Fibroblast of lung (primary cell): ENCODE measurements at regions not wholly inside any gene's neighbourhood (a gene's known extent, or its start where the extent isn't known, plus 50 kb on each side); places are given as distances from the start of the nearest gene placed in this dataset.
A peak's percentile ranks its signal among the peaks of the same experiment; 100 is the strongest.

Source experiments
- DNase-seq, 2 donors: peaks; one replicate each; pipeline versions ENCODE4 v3.0.0 to v3.0.0-alpha.2; 2010; ENCODE audit warnings: low read depth in 2 of 2
- H2AFZ ChIP-seq: 2 replicates; pipeline ENCODE4 v1.5.1; 2012; ENCODE audit warnings: low read length, control low read depth, inconsistent platforms
- H3K27ac ChIP-seq: 2 replicates; pipeline ENCODE4 v1.5.1; 2011; ENCODE audit warnings: low read length, control low read depth; ENCODE audit not compliant: insufficient read depth
- H3K27me3 ChIP-seq: 2 replicates; pipeline ENCODE4 v1.5.1; 2011; ENCODE audit warnings: mild to moderate bottlenecking, low read length; ENCODE audit not compliant: control insufficient read depth, insufficient read depth
- H3K36me3 ChIP-seq: 2 replicates; pipeline ENCODE4 v1.5.1; 2011; ENCODE audit warnings: low read length; ENCODE audit not compliant: control insufficient read depth, insufficient read depth
- H3K4me1 ChIP-seq: 2 replicates; pipeline ENCODE4 v1.5.1; 2011; ENCODE audit warnings: low read length; ENCODE audit not compliant: control insufficient read depth, insufficient read depth; ENCODE audit errors: extremely low read depth
- H3K4me2 ChIP-seq: 2 replicates; pipeline ENCODE4 v1.5.1; 2011; ENCODE audit warnings: low read length, control low read depth; ENCODE audit not compliant: insufficient read depth; ENCODE audit errors: extremely low read depth
- H3K4me3 ChIP-seq, 4 experiments: fragments of 200-600 bp in 1 of 4; sonication (generic) in 1 of 4; replicated peaks in 1 of 4; 2 replicates each; pipeline ENCODE4 v1.5.1; 2011 to 2016; ENCODE audit warnings: low read length in 4 of 4, low read depth in 3 of 4, mild to moderate bottlenecking in 3 of 4, control low read depth in 2 of 4, inconsistent platforms in 1 of 4, mixed read lengths in 1 of 4; ENCODE audit not compliant: insufficient read depth in 1 of 4; ENCODE audit errors: control extremely low read depth in 1 of 4
- H3K79me2 ChIP-seq: 2 replicates; pipeline ENCODE4 v1.5.1; 2012; ENCODE audit warnings: mild to moderate bottlenecking, low read length, inconsistent platforms; ENCODE audit not compliant: control insufficient read depth, insufficient read depth
- H3K9ac ChIP-seq: 2 replicates; pipeline ENCODE4 v1.5.1; 2011; ENCODE audit warnings: mild to moderate bottlenecking, low read length, control low read depth; ENCODE audit not compliant: insufficient read depth
- H3K9me3 ChIP-seq: 2 replicates; pipeline ENCODE4 v1.5.1; 2012; ENCODE audit warnings: low read depth, low read length; ENCODE audit not compliant: control insufficient read depth, insufficient read depth
- H4K20me1 ChIP-seq: 2 replicates; pipeline ENCODE4 v1.5.1; 2011; ENCODE audit warnings: low read length; ENCODE audit not compliant: control insufficient read depth, insufficient read depth; ENCODE audit errors: extremely low read depth
- EZH2 ChIP-seq: IDR thresholded peaks from 2 replicates; pipeline ENCODE4 v1.5.1; 2012; ENCODE audit warnings: low read length, control low read depth, mild to moderate bottlenecking; ENCODE audit errors: missing control alignments
- TF ChIP-seq, protein P1 (sequence below), 2 donors: IDR thresholded peaks in 1 of 2; conservative IDR thresholded peaks in 1 of 2; 1 replicate in 1 of 2; 2 replicates in 1 of 2; pipeline ENCODE4 v1.5.1; 2011 to 2012; ENCODE audit warnings: low read length in 2 of 2, control low read depth in 1 of 2, inconsistent platforms in 1 of 2, low read depth in 1 of 2, mild to moderate bottlenecking in 1 of 2

DNA sequence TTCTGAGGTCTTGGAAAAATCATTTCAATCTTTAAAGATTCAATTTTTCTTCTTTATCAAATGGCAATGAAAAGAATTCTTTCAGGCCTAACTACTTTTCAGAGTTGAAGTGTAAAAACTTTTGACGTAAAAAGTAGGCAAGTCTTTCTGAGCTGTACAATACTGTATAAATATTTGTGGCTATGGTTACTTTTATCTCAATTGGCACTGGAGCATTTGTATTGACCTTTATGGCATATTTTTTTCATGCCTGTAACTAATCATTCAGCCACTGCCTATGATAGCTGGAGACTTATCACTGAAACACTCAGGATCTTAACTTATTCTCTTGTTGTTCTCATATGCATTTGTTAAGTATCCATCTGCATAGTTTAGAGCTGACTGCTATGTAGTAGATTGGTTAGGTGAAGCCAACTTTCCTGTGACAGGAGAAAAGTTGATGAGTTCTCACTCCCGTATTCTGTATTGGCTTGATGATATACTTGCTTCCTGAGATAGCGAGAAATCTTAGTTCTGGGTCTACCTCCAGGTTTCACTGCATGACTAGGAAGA lies 290.4 kb upstream of the TBL1XR1 start:
- peak in 1 of 2 donors; percentile 95 for DNase-seq
- Histone ChIP-seq H3K27ac (no peak overlapping the region), H3K9me3 (no peaks in the 10 kb centered on the region), H3K4me3 (no peak overlapping the region), H3K36me3 (no peaks in the 10 kb centered on the region), H2AFZ (no peak overlapping the region), H3K4me2 (no peak overlapping the region), H3K4me1 (no peaks in the 10 kb centered on the region), H3K27me3 (no peaks in the 10 kb centered on the region), H4K20me1 (no peaks in the 10 kb centered on the region), H3K79me2 (no peaks in the 10 kb centered on the region), H3K9ac (no peak overlapping the region)
- TF ChIP-seq EZH2 = no peak
- TF ChIP-seq, protein P1, sequence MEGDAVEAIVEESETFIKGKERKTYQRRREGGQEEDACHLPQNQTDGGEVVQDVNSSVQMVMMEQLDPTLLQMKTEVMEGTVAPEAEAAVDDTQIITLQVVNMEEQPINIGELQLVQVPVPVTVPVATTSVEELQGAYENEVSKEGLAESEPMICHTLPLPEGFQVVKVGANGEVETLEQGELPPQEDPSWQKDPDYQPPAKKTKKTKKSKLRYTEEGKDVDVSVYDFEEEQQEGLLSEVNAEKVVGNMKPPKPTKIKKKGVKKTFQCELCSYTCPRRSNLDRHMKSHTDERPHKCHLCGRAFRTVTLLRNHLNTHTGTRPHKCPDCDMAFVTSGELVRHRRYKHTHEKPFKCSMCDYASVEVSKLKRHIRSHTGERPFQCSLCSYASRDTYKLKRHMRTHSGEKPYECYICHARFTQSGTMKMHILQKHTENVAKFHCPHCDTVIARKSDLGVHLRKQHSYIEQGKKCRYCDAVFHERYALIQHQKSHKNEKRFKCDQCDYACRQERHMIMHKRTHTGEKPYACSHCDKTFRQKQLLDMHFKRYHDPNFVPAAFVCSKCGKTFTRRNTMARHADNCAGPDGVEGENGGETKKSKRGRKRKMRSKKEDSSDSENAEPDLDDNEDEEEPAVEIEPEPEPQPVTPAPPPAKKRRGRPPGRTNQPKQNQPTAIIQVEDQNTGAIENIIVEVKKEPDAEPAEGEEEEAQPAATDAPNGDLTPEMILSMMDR (conservative IDR thresholded peaks at IDR 0.05 in 1 of 2, IDR thresholded peaks at IDR 0.05 in 1 of 2; ENCODE audit: low read depth in 1 of 2, low read length in 2 of 2) = no peak

DNA sequence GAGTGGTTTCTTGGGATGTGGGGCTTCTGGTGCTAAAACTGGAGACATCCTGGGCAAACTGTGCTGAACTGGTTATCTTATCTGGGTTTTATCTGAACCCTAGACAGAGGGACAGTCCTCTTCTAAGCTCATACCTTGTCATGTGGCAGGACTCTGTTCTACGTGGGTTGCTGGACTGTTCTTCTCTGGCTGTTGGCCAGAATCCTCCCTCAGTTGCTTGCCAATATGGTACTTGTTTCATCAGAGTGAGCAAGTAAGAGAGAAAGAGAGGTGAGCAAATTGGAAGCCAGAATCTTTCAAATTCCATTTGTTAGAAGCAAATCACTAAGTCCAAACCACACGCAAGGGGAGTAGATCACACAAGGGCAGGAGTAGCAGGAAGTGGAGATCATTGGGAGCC lies 291.5 kb upstream of the TBL1XR1 start:
- H3K4me3 ChIP-seq = no peak overlapping the region
- H3K27ac ChIP-seq = no peak overlapping the region
- H3K27me3 ChIP-seq = no peaks in the 10 kb centered on the region
- H3K36me3 ChIP-seq = no peaks in the 10 kb centered on the region
- no peak overlapping the region for H3K4me2 ChIP-seq
- no peaks in the 10 kb centered on the region for H3K4me1 ChIP-seq
- no peaks in the 10 kb centered on the region for H3K79me2 ChIP-seq
- no peak overlapping the region for H3K9ac ChIP-seq
- H3K9me3 ChIP-seq = no peaks in the 10 kb centered on the region
- H4K20me1 ChIP-seq = no peaks in the 10 kb centered on the region
- TF ChIP-seq, protein P1 (conservative IDR thresholded peaks at IDR 0.05 in 1 of 2, IDR thresholded peaks at IDR 0.05 in 1 of 2; ENCODE audit: low read depth in 1 of 2, low read length in 2 of 2) = no peak
- TF ChIP-seq EZH2 = no peak
- peak in 1 of 2 donors; percentile 67 for DNase-seq
- no peak overlapping the region for H2AFZ ChIP-seq

DNA sequence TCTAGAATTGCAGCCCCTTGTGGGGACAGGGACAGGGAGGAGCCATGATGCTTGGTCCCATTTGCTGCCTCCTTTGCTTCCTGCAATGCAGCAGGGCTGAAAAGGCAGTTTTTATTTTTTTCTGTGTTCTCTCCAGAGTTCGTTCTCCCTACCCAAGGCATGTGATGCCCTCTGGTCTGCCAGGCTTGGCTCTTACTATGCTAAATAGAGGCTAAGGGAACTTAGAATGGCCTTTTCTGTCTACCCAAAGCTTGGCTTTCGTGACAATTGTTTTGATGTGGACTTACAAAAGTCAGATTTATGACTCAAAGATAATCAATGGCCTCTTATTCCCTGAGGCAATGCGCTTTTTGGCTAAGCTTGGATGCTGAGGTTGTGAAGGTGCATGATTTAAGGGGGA lies 293.3 kb upstream of the TBL1XR1 start:
- Histone ChIP-seq H3K9ac (no peak overlapping the region), H3K9me3 (no peaks in the 10 kb centered on the region), H3K4me2 (no peak overlapping the region), H3K27ac (no peak overlapping the region), H3K27me3 (no peaks in the 10 kb centered on the region), H2AFZ (no peak overlapping the region), H3K4me3 (no peak overlapping the region), H3K4me1 (no peaks in the 10 kb centered on the region), H3K36me3 (no peaks in the 10 kb centered on the region), H4K20me1 (no peaks in the 10 kb centered on the region), H3K79me2 (no peaks in the 10 kb centered on the region)
- no peak for DNase-seq
- TF ChIP-seq EZH2 = no peak
